PC-3 (cell line): ENCODE measurements at regions not wholly inside any gene's neighbourhood (a gene's known extent, or its start where the extent isn't known, plus 50 kb on each side); places are given as distances from the start of the nearest gene placed in this dataset.

ENCODE experiments used
- ATAC-seq: fragments of 200-7000 bp; cut with Tn5 transposase; 2 replicates; pipeline ENCODE4 v1.9.1; 2020; ENCODE audit warnings: mild to moderate bottlenecking, moderate library complexity
- BruUV-seq: library from RNA; stranded (reverse); fragments of 400-500 nt; replicated peaks from 2 replicates; lab custom pipeline; 2021; lab: Mats Ljungman, UMichigan
- CTCF ChIA-PET: fragments of 300-600 bp; sonication (Branson Sonifier 250); formaldehyde crosslinking; loops from one replicate; lab custom pipeline; 2022; ENCODE audit warnings: antibody characterized with exemption; lab: Charles Lee
- POLR2A ChIA-PET: fragments of 300-600 bp; sonication (Branson Sonifier 250); formaldehyde crosslinking; loops from one replicate; lab custom pipeline; 2022; ENCODE audit warnings: antibody characterized with exemption; ENCODE audit not compliant: unreplicated experiment; lab: Charles Lee
- DNase-seq: peaks from one replicate; pipeline ENCODE4 v3.0.0-alpha.2; 2015
- H2AFZ ChIP-seq: fragments of 300-600 bp; sonication (generic); 2 replicates; pipeline ENCODE4 v1.6.0; 2016; ENCODE audit warnings: antibody characterized with exemption, low read length
- H3F3A ChIP-seq: fragments of 300-600 bp; sonication (generic); one replicate; pipeline ENCODE4 v1.6.0; 2017; ENCODE audit warnings: antibody characterized with exemption, low read length, control low read depth, mild to moderate bottlenecking; ENCODE audit not compliant: unreplicated experiment
- H3K27ac ChIP-seq: fragments of 300-600 bp; sonication (generic); 2 replicates; pipeline ENCODE4 v1.5.1; 2016; ENCODE audit warnings: mild to moderate bottlenecking, low read length
- H3K27me3 ChIP-seq: fragments of 300-600 bp; sonication (generic); 2 replicates; pipeline ENCODE4 v1.6.1; 2016; ENCODE audit warnings: low read length, mixed read lengths
- H3K36me3 ChIP-seq: fragments of 300-600 bp; sonication (generic); 2 replicates; pipeline ENCODE4 v1.6.1; 2016; ENCODE audit warnings: low read depth, mixed run types, low read length, mixed read lengths
- H3K4me1 ChIP-seq: fragments of 300-600 bp; sonication (generic); 2 replicates; pipeline ENCODE4 v1.5.1; 2016; ENCODE audit warnings: low read length; ENCODE audit not compliant: insufficient read depth
- H3K4me2 ChIP-seq: fragments of 300-600 bp; sonication (generic); 2 replicates; pipeline ENCODE4 v1.6.0; 2016; ENCODE audit warnings: low read length
- H3K4me3 ChIP-seq: fragments of 300-600 bp; sonication (generic); 2 replicates; pipeline ENCODE4 v1.5.1; 2016; ENCODE audit warnings: mild to moderate bottlenecking, low read length, mixed read lengths
- H3K79me2 ChIP-seq: fragments of 300-600 bp; sonication (generic); 2 replicates; pipeline ENCODE4 v1.6.1; 2017; ENCODE audit warnings: low read length, mixed read lengths
- H3K9ac ChIP-seq: fragments of 300-600 bp; sonication (generic); 2 replicates; pipeline ENCODE4 v1.6.0; 2016; ENCODE audit warnings: mild to moderate bottlenecking, low read length
- H3K9me2 ChIP-seq: fragments of 300-600 bp; sonication (generic); replicated peaks from 2 replicates; pipeline ENCODE4 v1.6.1; 2016; ENCODE audit warnings: mixed run types, low read length, mixed read lengths
- H3K9me3 ChIP-seq: fragments of 300-600 bp; sonication (generic); 2 replicates; pipeline ENCODE4 v1.6.1; 2016; ENCODE audit warnings: low read length, mixed read lengths
- H4K20me1 ChIP-seq: fragments of 300-600 bp; sonication (generic); 2 replicates; pipeline ENCODE4 v1.6.1; 2016; ENCODE audit warnings: low read length, mixed read lengths
- CTCF ChIP-seq: fragments of 300-600 bp; sonication (generic); conservative IDR thresholded peaks from 2 replicates; pipeline ENCODE4 v1.5.1; 2017; ENCODE audit warnings: antibody characterized with exemption, low read depth, mild to moderate bottlenecking, low read length
- EZH2 ChIP-seq: fragments of 300-600 bp; sonication (generic); IDR thresholded peaks from one replicate; pipeline ENCODE4 v1.6.1; 2017; ENCODE audit warnings: antibody characterized with exemption, mild to moderate bottlenecking, low read length; ENCODE audit not compliant: unreplicated experiment
- EZH2phosphoT487 ChIP-seq: fragments of 300-600 bp; sonication (generic); IDR thresholded peaks from 2 replicates; pipeline ENCODE4 v1.6.1; 2018; ENCODE audit warnings: mild to moderate bottlenecking, antibody characterized with exemption, low read length, borderline replicate concordance
- intact Hi-C: fragments of 100-400 bp; cut with micrococcal nuclease; formaldehyde crosslinking; loops from 2 replicates; pipeline ENCODE4 v1.9.0; 2023

GRCh38 chr14:51533872-51534553 is 117.7 kb upstream of the FRMD6 start:
- BruUV-seq, result TSS peak; percentile 84
- CTCF ChIA-PET, result interaction anchor here (0.6 to 1.8 kb wide), 4 partner anchors 118 to 290 kb away, joined by 3 to 15 read pairs (median 4); partner anchors contain the start of gene FRMD6
- H3K79me2 ChIP-seq, result no peaks in the 10 kb centered on the region
- peak; percentile 2 for ATAC-seq
- POLR2A ChIA-PET, result interaction anchor here (0.5 to 1.2 kb wide), 6 partner anchors 13 to 242 kb away, joined by 5 to 8 read pairs (median 6); no protein-coding TSS in a partner anchor
- no peaks in the 10 kb centered on the region for H3K9me2 ChIP-seq
- peak overlapping the region; percentile 96 for H3K27ac ChIP-seq
- H3K4me1 ChIP-seq, result peaks cover 37% of the 10 kb centered on the region
- no peaks in the 10 kb centered on the region for H4K20me1 ChIP-seq
- intact Hi-C loops, result loop anchor here (1.0 to 5.0 kb wide), 8 partner anchors 13 to 251 kb away; no protein-coding TSS in a partner anchor
- TF ChIP-seq CTCF, result no peak
- no peak for TF ChIP-seq EZH2
- no peak for TF ChIP-seq EZH2phosphoT487
- H3K36me3 ChIP-seq, result peaks cover 2% of the 10 kb centered on the region; the same call in 1 of the 2 replicates
- H3K9me3 ChIP-seq, result no peaks in the 10 kb centered on the region
- peak overlapping the region; percentile 63 for H3K4me2 ChIP-seq
- DNase-seq, result no peak
- H2AFZ ChIP-seq, result no peak overlapping the region
- H3K4me3 ChIP-seq, result peak overlapping the region; percentile 8; the same call in 1 of the 2 replicates
- peak overlapping the region; percentile 85 for H3K9ac ChIP-seq
- H3F3A ChIP-seq, result peaks cover 28% of the 10 kb centered on the region
- H3K27me3 ChIP-seq, result no peaks in the 10 kb centered on the region

GRCh38 chr14:51534610-51535011 is 117.1 kb upstream of the FRMD6 start:
- Histone ChIP-seq H3K9me2 (no peaks in the 10 kb centered on the region), H3K4me3 (no peak overlapping the region), H3K79me2 (no peaks in the 10 kb centered on the region), H2AFZ (no peak overlapping the region), H4K20me1 (no peaks in the 10 kb centered on the region), H3K36me3 (peaks cover 2% of the 10 kb centered on the region; the same call in 1 of the 2 replicates), H3K27me3 (no peaks in the 10 kb centered on the region), H3K9me3 (no peaks in the 10 kb centered on the region), H3K4me1 (peaks cover 43% of the 10 kb centered on the region), H3K4me2 (peak overlapping the region; percentile 63), H3K27ac (peak overlapping the region; percentile 96), H3K9ac (peak overlapping the region; percentile 85), H3F3A (peaks cover 31% of the 10 kb centered on the region)
- CTCF ChIA-PET, result interaction anchor here (0.6 to 0.9 kb wide), 3 partner anchors 12 to 289 kb away, joined by 3 to 8 read pairs (median 4); partner anchors contain the start of gene FRMD6
- POLR2A ChIA-PET, result interaction anchor here (0.6 to 1.2 kb wide), 6 partner anchors 12 to 138 kb away, joined by 3 to 8 read pairs (median 6); no protein-coding TSS in a partner anchor
- TF ChIP-seq EZH2phosphoT487 (no peak), EZH2 (no peak), CTCF (no peak)
- intact Hi-C loops, result loop anchor here (1.0 to 5.0 kb wide), 4 partner anchors 77 to 251 kb away; no protein-coding TSS in a partner anchor
- DNase-seq, result peak; percentile 99
- ATAC-seq, result peak; percentile 68
- no TSS peak for BruUV-seq
